Fibroblast of lung (primary cell): ENCODE measurements at regions not wholly inside any gene's neighbourhood (a gene's known extent, or its start where the extent isn't known, plus 50 kb on each side); places are given as distances from the start of the nearest gene placed in this dataset.
A peak's percentile ranks its signal among the peaks of the same experiment; 100 is the strongest.

Experiments
- DNase-seq, 2 donors: peaks; one replicate each; pipeline versions ENCODE4 v3.0.0 to v3.0.0-alpha.2; 2010; ENCODE audit warnings: low read depth in 2 of 2
- H2AFZ ChIP-seq: 2 replicates; pipeline ENCODE4 v1.5.1; 2012; ENCODE audit warnings: low read length, control low read depth, inconsistent platforms
- H3K27ac ChIP-seq: 2 replicates; pipeline ENCODE4 v1.5.1; 2011; ENCODE audit warnings: low read length, control low read depth; ENCODE audit not compliant: insufficient read depth
- H3K27me3 ChIP-seq: 2 replicates; pipeline ENCODE4 v1.5.1; 2011; ENCODE audit warnings: mild to moderate bottlenecking, low read length; ENCODE audit not compliant: control insufficient read depth, insufficient read depth
- H3K36me3 ChIP-seq: 2 replicates; pipeline ENCODE4 v1.5.1; 2011; ENCODE audit warnings: low read length; ENCODE audit not compliant: control insufficient read depth, insufficient read depth
- H3K4me1 ChIP-seq: 2 replicates; pipeline ENCODE4 v1.5.1; 2011; ENCODE audit warnings: low read length; ENCODE audit not compliant: control insufficient read depth, insufficient read depth; ENCODE audit errors: extremely low read depth
- H3K4me2 ChIP-seq: 2 replicates; pipeline ENCODE4 v1.5.1; 2011; ENCODE audit warnings: low read length, control low read depth; ENCODE audit not compliant: insufficient read depth; ENCODE audit errors: extremely low read depth
- H3K4me3 ChIP-seq, 4 experiments: fragments of 200-600 bp in 1 of 4; sonication (generic) in 1 of 4; replicated peaks in 1 of 4; 2 replicates each; pipeline ENCODE4 v1.5.1; 2011 to 2016; ENCODE audit warnings: low read length in 4 of 4, low read depth in 3 of 4, mild to moderate bottlenecking in 3 of 4, control low read depth in 2 of 4, inconsistent platforms in 1 of 4, mixed read lengths in 1 of 4; ENCODE audit not compliant: insufficient read depth in 1 of 4; ENCODE audit errors: control extremely low read depth in 1 of 4
- H3K79me2 ChIP-seq: 2 replicates; pipeline ENCODE4 v1.5.1; 2012; ENCODE audit warnings: mild to moderate bottlenecking, low read length, inconsistent platforms; ENCODE audit not compliant: control insufficient read depth, insufficient read depth
- H3K9ac ChIP-seq: 2 replicates; pipeline ENCODE4 v1.5.1; 2011; ENCODE audit warnings: mild to moderate bottlenecking, low read length, control low read depth; ENCODE audit not compliant: insufficient read depth
- H3K9me3 ChIP-seq: 2 replicates; pipeline ENCODE4 v1.5.1; 2012; ENCODE audit warnings: low read depth, low read length; ENCODE audit not compliant: control insufficient read depth, insufficient read depth
- H4K20me1 ChIP-seq: 2 replicates; pipeline ENCODE4 v1.5.1; 2011; ENCODE audit warnings: low read length; ENCODE audit not compliant: control insufficient read depth, insufficient read depth; ENCODE audit errors: extremely low read depth
- CTCF ChIP-seq, 2 donors: IDR thresholded peaks in 1 of 2; conservative IDR thresholded peaks in 1 of 2; 1 replicate in 1 of 2; 2 replicates in 1 of 2; pipeline ENCODE4 v1.5.1; 2011 to 2012; ENCODE audit warnings: low read length in 2 of 2, control low read depth in 1 of 2, inconsistent platforms in 1 of 2, low read depth in 1 of 2, mild to moderate bottlenecking in 1 of 2
- EZH2 ChIP-seq: IDR thresholded peaks from 2 replicates; pipeline ENCODE4 v1.5.1; 2012; ENCODE audit warnings: low read length, control low read depth, mild to moderate bottlenecking; ENCODE audit errors: missing control alignments

GRCh38 chr6:44685213-44685612, 297.7 kb downstream of the CDC5L start:
- H3K9me3 ChIP-seq: no peaks in the 10 kb centered on the region
- no peak for TF ChIP-seq EZH2
- no peak for TF ChIP-seq CTCF (conservative IDR thresholded peaks at IDR 0.05 in 1 of 2, IDR thresholded peaks at IDR 0.05 in 1 of 2; ENCODE audit: low read depth in 1 of 2, low read length in 2 of 2)
- H3K79me2 ChIP-seq: no peaks in the 10 kb centered on the region
- no peak for DNase-seq
- no peak overlapping the region for H3K4me3 ChIP-seq
- H3K4me1 ChIP-seq: no peaks in the 10 kb centered on the region
- no peak overlapping the region for H3K9ac ChIP-seq
- H4K20me1 ChIP-seq: no peaks in the 10 kb centered on the region
- H2AFZ ChIP-seq: no peak overlapping the region
- no peaks in the 10 kb centered on the region for H3K36me3 ChIP-seq
- peaks cover 5% of the 10 kb centered on the region for H3K27me3 ChIP-seq
- no peak overlapping the region for H3K27ac ChIP-seq
- no peak overlapping the region for H3K4me2 ChIP-seq

GRCh38 chr6:44696099-44696498, 308.6 kb downstream of the CDC5L start:
- H3K9me3 ChIP-seq: no peaks in the 10 kb centered on the region
- no peak for TF ChIP-seq EZH2
- no peak for TF ChIP-seq CTCF (conservative IDR thresholded peaks at IDR 0.05 in 1 of 2, IDR thresholded peaks at IDR 0.05 in 1 of 2; ENCODE audit: low read depth in 1 of 2, low read length in 2 of 2)
- H4K20me1 ChIP-seq: no peaks in the 10 kb centered on the region
- H3K27me3 ChIP-seq: peaks cover 2% of the 10 kb centered on the region
- peak; percentile 6 to 88 for DNase-seq
- no peak overlapping the region for H3K9ac ChIP-seq
- no peak overlapping the region for H2AFZ ChIP-seq
- no peaks in the 10 kb centered on the region for H3K79me2 ChIP-seq
- H3K4me1 ChIP-seq: no peaks in the 10 kb centered on the region
- H3K27ac ChIP-seq: no peak overlapping the region
- no peak overlapping the region for H3K4me2 ChIP-seq
- H3K36me3 ChIP-seq: no peaks in the 10 kb centered on the region
- H3K4me3 ChIP-seq: no peak overlapping the region

- no peak overlapping the region for H2AFZ ChIP-seq
- no peaks in the 10 kb centered on the region for H3K36me3 ChIP-seq
- no peak overlapping the region for H3K9ac ChIP-seq
- DNase-seq: no peak
- TF ChIP-seq EZH2: no peak
- TF ChIP-seq CTCF (conservative IDR thresholded peaks at IDR 0.05 in 1 of 2, IDR thresholded peaks at IDR 0.05 in 1 of 2; ENCODE audit: low read depth in 1 of 2, low read length in 2 of 2): no peak
- no peaks in the 10 kb centered on the region for H3K79me2 ChIP-seq
- no peak overlapping the region for H3K4me2 ChIP-seq
- no peak overlapping the region for H3K4me3 ChIP-seq
- no peaks in the 10 kb centered on the region for H3K4me1 ChIP-seq
- H4K20me1 ChIP-seq: no peaks in the 10 kb centered on the region
- no peak overlapping the region for H3K27ac ChIP-seq
- H3K9me3 ChIP-seq: no peaks in the 10 kb centered on the region
- peaks cover 2% of the 10 kb centered on the region for H3K27me3 ChIP-seq
Observed at GRCh38 chr6:44696686-44697085, 309.2 kb downstream of the CDC5L start.
